Psoas muscle (tissue), 7 donors: ENCODE measurements at regions not wholly inside any gene's neighbourhood (a gene's known extent, or its start where the extent isn't known, plus 50 kb on each side); places are given as distances from the start of the nearest gene placed in this dataset.
"Not testable (repeated sequence)": the region's sequence is repeated elsewhere in the genome, so short reads cannot be mapped to it uniquely, and the experiment has no call there.

ENCODE experiments used
- ATAC-seq, 4 donors: fragments of 200-7000 bp; cut with Tn5 transposase; one replicate each; pipeline ENCODE4 v1.9.1; 2020; ENCODE audit warnings: moderate library complexity in 3 of 4, mild to moderate bottlenecking in 2 of 4
- DNase-seq, 2 donors: peaks; one replicate each; pipeline ENCODE4 v3.0.0-alpha.2; 2020
- H3K27ac ChIP-seq: fragments of 200-600 bp; one replicate; pipeline ENCODE4 v1.8.0; 2022
- H3K27me3 ChIP-seq, 3 donors: fragments of 200-600 bp in 1 of 3; one replicate each; pipeline versions ENCODE4 v1.6.1 to v1.8.0; 2013 to 2022; ENCODE audit warnings: low read length in 2 of 3, mild to moderate bottlenecking in 2 of 3, moderate library complexity in 1 of 3; ENCODE audit not compliant: insufficient read depth in 3 of 3
- H3K36me3 ChIP-seq, 2 donors: fragments of 200-600 bp in 1 of 2; one replicate each; pipeline versions ENCODE4 v1.6.1 to v1.8.0; 2013 to 2022; ENCODE audit warnings: low read depth in 1 of 2, mild to moderate bottlenecking in 1 of 2, moderate library complexity in 1 of 2; ENCODE audit not compliant: insufficient read depth in 1 of 2
- H3K4me1 ChIP-seq: fragments of 200-600 bp; one replicate; pipeline ENCODE4 v1.8.0; 2022
- H3K4me3 ChIP-seq: fragments of 200-600 bp; one replicate; pipeline ENCODE4 v1.8.0; 2022; ENCODE audit warnings: mild to moderate bottlenecking
- H3K9me3 ChIP-seq: fragments of 200-600 bp; one replicate; pipeline ENCODE4 v1.8.0; 2022
- CTCF ChIP-seq: fragments of 200-600 bp; IDR thresholded peaks from one replicate; pipeline ENCODE4 v1.8.0; 2022; ENCODE audit warnings: antibody characterized with exemption
- WGBS, 3 donors: extraction: QIAGEN DNeasy Blood & Tissue Kit; methylation state at CpG; one replicate each; pipeline versions ENCODE4 v1.1.6 to v1.1.7; 2013; 5-methylcytosine and 5-hydroxymethylcytosine counted together
- intact Hi-C, 2 donors: fragments of 100-400 bp; cut with DNase I; formaldehyde crosslinking; loops; one replicate each; pipeline versions ENCODE4 v1.11.0 to v1.14.2; 2022
- donor health status: healthy with polysubstance abuse.
- donor health status: DM: no; HTN: no; CAD: no; lungs with moderate emphysema.
- donor health status: Bipolar disorder and iron deficiency.
- donor health status: healthy.
- donor health status: DM: yes; HTN: yes; CAD: no.
- donor health status: DM: no; HTN: no; CAD: no.
- donor health status: DM: yes; HTN: yes; CAD: no.

- no peak for TF ChIP-seq CTCF
- H3K27me3 ChIP-seq = no peaks in the 10 kb centered on the region
- no peak for ATAC-seq
Observed at GRCh38 chr12:67045650-67046049, 223.5 kb upstream of the CAND1 start.

GRCh38 chr12:67046062-67046461 lies 223.1 kb upstream of the CAND1 start:
- Histone ChIP-seq H3K36me3 (no peaks in the 10 kb centered on the region), H3K4me1 (no peaks in the 10 kb centered on the region), H3K4me3 (no peak overlapping the region), H3K9me3 (no peaks in the 10 kb centered on the region), H3K27me3 (no peaks in the 10 kb centered on the region), H3K27ac (no peak overlapping the region)
- intact Hi-C loops = no loop called here
- TF ChIP-seq CTCF = no peak
- no peak for DNase-seq
- no peak for ATAC-seq
- WGBS, 3 donors = 60 to 65% (median 61%) methylated on average over 4 of the region's 4 CpGs

More at GRCh38 chr12:67045650-67046049, 223.5 kb upstream of the CAND1 start:
- intact Hi-C loops = no loop called here
- H3K4me1 ChIP-seq = no peaks in the 10 kb centered on the region
- H3K4me3 ChIP-seq = no peak overlapping the region
- no peaks in the 10 kb centered on the region for H3K36me3 ChIP-seq
- no peak overlapping the region for H3K27ac ChIP-seq
- DNase-seq = no peak
- WGBS, 3 donors = 70 to 78% (median 77%) methylated on average over 5 of the region's 5 CpGs
- no peaks in the 10 kb centered on the region for H3K9me3 ChIP-seq

- DNase-seq (no peak), ATAC-seq (no peak)
- Histone ChIP-seq H3K9me3 (no peaks in the 10 kb centered on the region), H3K4me3 (no peak overlapping the region), H3K36me3 (no peaks in the 10 kb centered on the region), H3K4me1 (no peaks in the 10 kb centered on the region), H3K27me3 (no peaks in the 10 kb centered on the region), H3K27ac (no peak overlapping the region)
- 77 to 81% (median 77%) methylated on average over 2 of the region's 2 CpGs for WGBS, 3 donors
- intact Hi-C loops = no loop called here
- TF ChIP-seq CTCF = no peak
Observed at GRCh38 chr12:67047634-67048033, 221.5 kb upstream of the CAND1 start.

GRCh38 chr12:67048371-67048770 lies 220.8 kb upstream of the CAND1 start:
- DNase-seq = no peak
- H3K27ac ChIP-seq = no peak overlapping the region
- H3K9me3 ChIP-seq = no peaks in the 10 kb centered on the region
- no peaks in the 10 kb centered on the region for H3K27me3 ChIP-seq
- no peak for TF ChIP-seq CTCF
- ATAC-seq = no peak
- no peaks in the 10 kb centered on the region for H3K4me1 ChIP-seq
- H3K36me3 ChIP-seq = no peaks in the 10 kb centered on the region
- no peak overlapping the region for H3K4me3 ChIP-seq
- 78 to 85% (median 82%) methylated on average over 5 of the region's 5 CpGs for WGBS, 3 donors
- intact Hi-C loops = no loop called here

- H3K27ac ChIP-seq, ATAC-seq, H3K4me1 ChIP-seq, intact Hi-C loops, H3K36me3 ChIP-seq, H3K9me3 ChIP-seq, H3K4me3 ChIP-seq, H3K27me3 ChIP-seq, DNase-seq: not testable (repeated sequence)
- 72 to 73% (median 73%) methylated on average over 4 of the region's 4 CpGs for WGBS, 3 donors
Observed at GRCh38 chr12:67049199-67049598, 220.0 kb upstream of the CAND1 start.
